DMS53 treated with DMSO at 0.1 percent for 48 hours (cell line): ENCODE measurements at regions not wholly inside any gene's neighbourhood (a gene's known extent, or its start where the extent isn't known, plus 50 kb on each side); places are given as distances from the start of the nearest gene placed in this dataset.
"Not testable (repeated sequence)": the region's sequence is repeated elsewhere in the genome, so short reads cannot be mapped to it uniquely, and the experiment has no call there.

Source experiments
- DNase-seq: peaks from one replicate; lab custom pipeline; 2025; ENCODE audit not compliant: unreplicated experiment; lab: John Stamatoyannopoulos, UW

DNA sequence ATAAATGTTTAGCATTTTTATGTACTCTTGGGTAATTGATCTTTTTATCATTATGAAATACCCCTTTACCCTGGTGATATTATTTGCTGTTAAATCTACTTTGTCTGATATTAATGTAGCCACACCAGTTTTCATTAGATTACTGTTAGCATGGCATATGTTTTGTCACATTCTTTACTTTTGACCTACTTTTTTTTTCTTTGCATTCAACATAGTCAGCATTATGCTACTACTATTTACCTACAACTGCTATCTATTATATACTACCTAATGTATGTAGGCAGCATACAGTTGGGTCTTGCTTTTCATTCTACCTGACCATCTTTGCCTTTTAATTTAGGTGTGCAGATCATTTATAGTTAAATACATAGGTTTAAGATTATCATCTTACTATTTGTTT is 1429.6 kb upstream of the ALCAM start:
- no peak for DNase-seq

DNA sequence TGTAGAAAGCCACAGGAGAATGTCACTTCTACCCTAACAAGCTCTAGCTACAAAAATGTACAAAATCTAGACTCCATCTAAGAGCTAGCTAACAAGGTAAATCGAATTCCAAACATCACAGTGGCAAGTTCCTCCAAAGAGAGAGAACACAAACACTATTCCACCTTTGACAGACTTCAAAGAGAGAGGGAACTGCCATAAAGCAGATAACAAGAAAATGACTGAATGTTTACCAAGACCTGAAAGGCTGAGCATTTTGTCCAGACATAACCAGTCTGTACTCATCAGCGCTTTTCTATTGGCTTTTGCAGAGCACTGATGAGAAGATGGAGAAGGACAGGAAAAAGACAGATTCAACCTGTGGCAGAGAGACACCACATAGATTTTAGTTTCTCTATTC is 1419.6 kb upstream of the ALCAM start:
- no peak for DNase-seq

DNA sequence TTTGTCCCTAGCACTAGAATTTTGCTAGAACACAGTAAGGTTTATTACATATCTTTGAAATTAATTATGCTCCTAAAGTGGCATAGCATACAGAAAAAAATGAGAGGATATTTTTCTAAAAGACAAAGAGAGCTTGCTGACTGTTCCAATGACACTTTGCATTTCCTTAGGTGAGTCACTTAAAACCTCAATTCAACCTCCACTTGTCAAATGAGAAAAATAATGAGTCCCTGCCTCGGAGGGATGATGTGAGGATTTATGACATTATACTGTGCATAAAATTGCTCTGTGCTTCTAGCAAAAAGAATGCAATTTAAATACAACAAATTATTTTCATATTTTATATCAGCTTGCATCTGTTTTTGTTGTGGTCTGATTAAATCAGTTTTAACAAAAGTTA is 1417.0 kb upstream of the ALCAM start:
- DNase-seq = no peak

DNA sequence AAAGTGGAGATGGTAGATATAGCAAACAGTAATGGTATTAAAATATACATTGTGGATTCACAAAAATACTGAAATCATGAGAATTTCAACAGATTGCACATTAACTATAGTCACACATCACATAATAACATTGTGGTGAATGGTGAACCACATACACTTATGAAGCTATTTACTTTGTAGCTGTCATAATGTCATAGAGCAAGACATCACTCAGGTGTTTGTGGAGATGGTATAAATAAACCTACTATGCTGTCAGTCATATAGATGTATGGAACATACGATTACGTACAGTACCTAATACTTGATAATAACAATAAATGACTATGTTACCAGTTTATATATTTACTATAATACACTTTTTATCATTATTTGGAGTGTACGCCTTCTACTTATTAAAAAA is 1416.0 kb upstream of the ALCAM start:
- no peak for DNase-seq

DNA sequence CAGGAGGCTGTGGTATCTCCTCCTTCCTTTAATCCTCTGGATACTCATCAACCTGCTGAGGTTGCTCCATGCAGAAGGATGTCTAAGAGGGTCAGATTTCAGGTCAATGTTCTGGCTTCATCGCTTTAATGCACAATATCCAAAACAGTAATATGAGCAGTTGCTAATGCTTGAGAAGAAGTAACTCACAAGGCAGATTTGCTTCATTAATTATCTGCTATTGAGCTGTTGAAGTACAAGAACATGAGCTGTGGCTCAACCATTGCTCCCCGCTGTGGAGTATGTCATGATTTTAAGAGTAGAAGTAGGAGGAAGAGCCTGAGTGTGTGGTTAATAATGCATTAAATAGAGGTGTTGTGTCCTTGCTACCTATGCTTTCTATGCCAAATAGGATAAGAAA is 1412.9 kb upstream of the ALCAM start:
- DNase-seq = no peak

DNA sequence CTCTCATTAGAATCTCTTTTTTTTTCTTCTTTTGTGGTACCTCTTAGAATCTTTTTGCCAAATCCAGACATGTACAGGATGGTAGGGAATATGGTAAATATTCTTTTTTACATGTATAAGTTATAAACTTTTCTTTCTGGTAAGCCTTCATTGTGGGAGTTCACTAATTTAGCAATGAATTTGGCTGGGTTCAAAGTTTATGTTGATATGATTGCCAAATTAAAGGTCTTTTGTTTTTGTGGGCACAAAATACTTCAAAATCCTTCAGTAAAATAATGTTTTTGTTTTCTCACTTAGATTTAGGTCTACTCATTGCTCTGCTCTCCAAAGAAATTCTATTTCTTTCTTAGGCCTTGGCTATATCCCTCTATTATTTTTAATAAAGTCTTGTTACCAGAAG is 1405.9 kb upstream of the ALCAM start:
- DNase-seq = no peak

DNA sequence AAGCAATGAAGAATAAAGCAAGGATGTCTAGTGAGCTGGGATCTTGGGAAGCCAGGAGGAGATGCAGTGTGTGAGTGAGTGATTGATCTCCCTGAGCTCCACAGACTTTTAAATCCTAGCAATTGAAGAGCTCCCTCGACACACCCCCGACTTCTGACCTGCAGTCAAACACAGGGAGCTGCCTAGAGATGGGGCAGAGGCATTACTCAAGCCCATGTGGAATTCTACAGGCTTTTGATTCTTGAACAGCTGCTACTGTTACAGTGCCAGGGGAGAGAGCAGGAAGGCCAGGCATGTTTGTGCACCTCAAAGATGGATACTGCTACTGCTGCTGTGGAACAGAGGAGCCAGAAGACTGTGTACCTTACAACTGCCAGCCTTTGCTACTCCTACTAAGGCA is 1403.1 kb upstream of the ALCAM start:
- no peak for DNase-seq

DNA sequence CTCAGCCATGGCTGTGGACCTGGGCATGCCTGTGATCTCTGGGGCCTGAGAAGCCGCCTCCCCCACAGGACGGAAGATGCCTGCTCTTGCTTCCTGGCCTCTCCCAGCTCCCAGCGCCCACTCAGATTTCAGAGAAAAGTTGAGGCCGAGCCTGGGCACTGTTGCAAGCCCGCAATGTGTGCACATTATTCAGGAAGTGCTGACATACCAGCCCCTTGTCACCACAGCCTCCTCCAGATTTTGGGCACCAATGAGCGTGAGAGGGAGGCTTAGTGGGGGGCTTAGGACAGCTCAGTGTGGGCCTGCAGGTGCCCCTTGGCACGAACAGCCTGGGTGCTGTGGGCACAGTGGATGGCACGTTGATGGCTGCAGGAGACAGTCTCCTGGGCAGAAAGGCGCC is 1400.9 kb upstream of the ALCAM start:
- no peak for DNase-seq

DNA sequence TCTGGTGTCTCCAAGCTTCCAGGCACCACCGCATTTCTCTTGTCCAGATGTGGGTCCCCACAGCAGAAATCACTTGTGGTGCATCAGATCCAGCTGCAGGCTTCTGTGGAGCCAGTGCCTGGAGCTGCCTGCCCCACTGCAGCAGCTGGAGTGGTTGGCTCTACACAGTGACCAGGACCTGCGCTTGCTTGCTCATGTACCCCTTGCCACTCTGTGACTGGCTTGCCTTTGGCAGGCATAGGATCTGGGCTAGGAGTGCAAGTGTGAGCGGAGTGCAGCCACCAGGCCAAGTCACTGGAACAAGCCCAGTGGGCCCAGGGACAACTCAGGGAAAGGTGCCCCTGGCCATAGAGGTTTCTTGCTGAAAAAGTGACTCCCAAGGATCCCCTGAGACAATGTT is 1400.0 kb upstream of the ALCAM start:
- DNase-seq = no peak

DNA sequence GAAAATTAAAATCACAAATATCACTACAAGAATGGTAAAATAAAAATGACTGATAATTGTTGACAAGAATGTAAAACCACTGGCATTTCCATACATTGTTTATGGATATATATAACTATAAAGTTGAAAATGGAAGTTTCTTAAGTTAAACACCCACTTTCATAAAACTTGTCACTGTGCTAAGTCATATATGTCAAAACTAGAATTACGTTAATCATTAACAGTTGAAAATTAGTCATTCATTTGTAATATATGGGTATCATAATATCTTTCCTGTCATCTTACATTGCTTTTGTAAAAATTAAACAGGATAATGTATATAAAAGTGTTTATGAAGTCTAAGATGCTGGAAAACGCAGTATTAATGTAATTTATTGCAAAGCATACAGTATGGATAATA is 1398.6 kb upstream of the ALCAM start:
- DNase-seq = no peak

DNA sequence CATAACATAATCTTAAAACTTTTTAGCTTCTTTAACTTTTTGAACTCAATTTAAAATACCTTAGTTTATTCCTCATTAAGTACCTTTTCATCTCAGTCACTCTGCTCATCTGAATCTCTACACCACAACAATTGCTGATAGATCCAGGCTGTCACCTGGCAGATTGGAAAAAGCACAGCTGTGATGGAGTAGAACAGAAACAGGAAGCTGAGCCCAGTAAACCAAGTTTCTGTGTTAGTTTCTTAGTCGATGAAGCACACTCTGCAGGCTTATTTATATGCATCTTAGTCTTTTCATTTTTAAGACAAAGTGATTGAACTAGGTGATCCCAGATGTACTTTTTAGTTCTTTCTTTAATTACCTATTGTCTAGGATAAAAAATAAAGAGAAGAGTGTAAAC is 1398.0 kb upstream of the ALCAM start:
- DNase-seq = no peak

DNA sequence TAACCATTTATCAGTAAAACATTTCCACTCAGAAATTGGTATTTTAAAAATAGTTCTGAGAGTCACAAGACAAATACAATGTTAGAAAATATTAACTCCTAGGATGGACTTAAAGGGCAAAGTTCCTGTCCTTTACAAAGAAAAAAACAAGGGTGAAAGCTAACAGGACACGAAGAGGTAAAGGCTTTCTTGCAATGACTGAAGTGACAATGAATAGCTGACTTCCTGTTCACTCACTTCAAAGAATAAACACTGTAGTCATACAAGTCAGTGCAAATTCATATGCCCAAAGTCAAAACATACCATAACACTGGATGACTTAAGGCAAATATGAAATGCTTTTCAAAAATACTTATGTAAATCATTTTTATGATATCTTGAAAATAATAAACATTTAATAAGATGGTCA is 1389.8 kb upstream of the ALCAM start:
- DNase-seq = peak; percentile 7

DNA sequence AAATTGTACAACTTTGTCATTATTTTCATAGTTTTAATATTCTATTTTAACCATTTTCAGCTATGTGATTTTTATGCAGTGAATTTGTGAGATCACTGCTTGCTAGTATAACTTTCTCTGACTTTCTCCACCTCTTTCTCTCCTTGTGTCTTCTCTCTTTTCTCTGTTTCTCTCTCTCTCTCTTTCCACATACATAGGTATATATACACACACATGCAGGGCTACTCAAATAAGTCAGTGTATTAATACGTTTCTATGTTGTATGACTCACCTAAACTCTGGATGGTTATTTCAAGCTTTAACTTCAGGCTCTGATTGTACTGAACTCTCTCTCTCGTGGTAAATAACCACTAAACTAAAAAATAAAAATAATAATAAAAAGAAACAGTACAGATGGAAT is 1389.3 kb upstream of the ALCAM start:
- no peak for DNase-seq

DNA sequence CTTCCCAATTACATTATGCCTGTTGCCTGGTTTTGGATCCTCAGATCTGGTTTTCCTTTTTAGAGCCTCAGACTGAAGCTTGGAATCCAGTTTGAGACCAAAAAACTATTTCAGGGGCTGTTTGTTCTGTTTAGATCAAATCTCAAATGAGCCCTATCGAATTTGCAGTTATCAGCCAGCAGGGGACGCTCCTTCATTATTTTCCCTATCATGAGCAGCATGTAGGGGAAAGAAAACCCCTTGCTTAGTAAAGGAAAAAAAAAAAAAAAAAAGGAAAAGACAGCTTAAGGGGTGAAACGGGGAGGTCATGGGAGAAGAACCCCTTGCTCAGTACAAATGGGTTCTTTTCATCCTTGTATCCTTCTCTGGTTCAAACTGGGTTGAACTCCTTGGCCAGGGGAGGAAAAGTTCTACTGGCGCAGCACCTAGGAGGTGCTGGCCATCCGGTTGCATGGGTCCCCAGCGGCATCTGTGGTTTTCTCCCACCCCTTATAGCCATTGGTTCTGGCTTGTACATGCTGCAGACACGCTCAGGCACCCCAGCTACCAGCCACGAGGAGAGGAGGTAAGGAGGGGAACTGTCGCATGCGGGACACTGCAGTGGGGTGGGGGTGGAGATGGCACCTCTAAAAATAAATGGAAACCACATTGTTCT is 1375.1 kb upstream of the ALCAM start:
- no peak for DNase-seq

DNA sequence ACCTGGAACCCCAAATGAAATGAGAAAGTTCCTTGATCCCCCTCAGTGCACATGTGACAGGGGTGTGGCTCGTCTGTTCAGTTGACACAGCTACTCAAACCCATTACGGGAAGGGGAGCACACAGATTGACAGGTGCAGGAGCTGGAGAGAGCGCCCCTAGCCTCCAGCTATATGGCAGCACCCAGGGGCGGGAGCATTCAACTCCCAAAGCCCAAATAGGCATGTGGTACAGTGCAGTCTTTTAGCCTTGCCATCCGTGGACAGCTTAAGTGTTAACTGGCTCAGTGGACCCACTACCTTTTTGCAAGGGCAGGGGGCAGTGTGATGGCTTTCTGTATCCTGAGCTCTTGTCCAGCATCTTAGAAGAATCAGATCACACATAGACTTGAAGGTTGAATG is 1374.2 kb upstream of the ALCAM start:
- DNase-seq = no peak

DNA sequence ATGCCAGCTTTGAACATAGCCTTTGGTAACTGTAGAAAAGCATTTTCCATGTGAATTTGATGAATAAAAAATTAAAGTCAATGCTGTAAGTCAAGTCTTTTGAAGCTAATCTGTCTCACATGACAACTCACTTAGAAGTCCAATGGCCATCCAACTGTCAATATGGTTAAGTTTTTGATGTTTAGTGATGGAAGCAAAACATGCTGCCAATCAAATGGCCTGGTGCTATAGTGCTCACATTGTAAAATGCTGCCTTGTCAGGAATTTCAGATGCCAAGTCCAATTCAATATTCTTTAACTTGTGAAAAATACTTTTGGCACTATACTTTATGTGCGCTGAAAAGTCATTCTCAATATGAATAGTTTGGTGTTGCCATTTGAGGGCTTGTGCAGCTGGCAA is 1361.8 kb upstream of the ALCAM start:
- DNase-seq = no peak

DNA sequence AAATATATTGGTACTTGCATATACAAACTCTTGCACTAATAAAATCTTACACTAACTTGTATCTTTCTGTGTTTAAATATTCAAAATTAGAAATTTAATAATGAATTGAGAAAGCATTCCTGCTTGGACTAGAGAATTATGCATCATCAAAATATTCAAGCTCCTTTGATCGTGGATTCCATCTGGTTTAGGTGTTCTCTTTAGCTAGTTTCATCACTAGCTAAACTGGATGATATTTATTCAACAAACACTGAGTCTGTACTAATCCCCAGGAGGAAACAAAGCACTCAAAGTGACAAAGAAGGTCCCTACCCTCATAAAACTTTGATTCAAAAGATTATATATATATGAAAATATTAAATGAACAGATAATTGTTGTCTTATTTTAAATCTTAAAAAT is 1360.9 kb upstream of the ALCAM start:
- DNase-seq = no peak

DNA sequence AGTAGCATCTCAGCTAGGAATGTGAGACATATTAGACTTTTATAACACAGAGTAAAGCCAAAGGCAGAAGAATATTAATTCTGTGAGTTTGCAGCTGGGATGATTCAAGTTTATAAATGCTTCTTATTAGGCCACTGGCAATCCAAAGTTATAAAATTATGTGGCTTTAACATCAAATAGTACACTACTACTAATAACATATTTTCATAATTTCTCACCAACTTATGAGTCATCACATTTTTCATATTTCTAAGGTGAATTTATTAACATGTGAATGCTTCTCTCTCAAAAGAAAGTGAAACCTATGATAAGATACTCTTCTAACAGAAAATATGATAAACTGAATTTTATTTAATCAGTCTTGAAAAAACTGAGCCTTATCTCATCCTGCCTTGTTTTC is 1348.2 kb upstream of the ALCAM start:
- no peak for DNase-seq

DNA sequence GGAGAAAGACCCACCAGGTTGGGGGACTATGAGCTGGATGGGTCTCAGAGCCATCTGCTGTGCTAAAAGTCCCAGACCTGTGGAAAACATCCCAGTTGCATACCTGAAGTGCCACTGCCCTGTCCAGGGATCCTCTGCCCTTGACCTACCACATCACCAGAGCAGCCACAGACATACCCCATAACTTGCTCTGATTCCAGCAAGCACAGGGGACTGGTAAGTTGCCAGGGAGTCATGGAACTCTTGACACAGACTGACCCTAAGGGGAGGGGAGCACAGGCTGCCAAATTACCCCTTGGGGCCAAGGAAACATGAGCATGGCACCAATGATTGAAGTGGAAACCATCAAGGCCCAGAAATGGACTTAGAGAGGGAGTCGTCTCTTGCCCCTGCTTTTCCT is 1335.1 kb upstream of the ALCAM start:
- DNase-seq = no peak

DNA sequence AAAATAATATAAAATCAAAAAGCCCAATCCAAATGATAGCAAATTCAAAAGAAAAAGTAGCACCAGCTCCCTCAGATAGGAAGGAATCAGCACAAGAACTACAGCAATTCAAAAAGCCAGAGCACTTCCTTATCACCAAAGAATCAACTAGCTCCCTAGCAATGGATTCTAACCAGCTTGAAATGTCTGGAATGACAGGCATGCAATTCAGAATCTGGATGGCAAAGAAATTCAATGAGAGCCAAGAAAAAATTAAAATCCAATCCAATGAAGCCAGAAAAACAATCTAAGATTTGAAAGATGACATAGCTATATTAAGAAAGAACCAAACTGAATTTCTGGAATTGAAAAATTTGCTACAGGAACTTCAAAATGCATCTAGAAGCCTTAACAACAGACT is 1334.4 kb upstream of the ALCAM start:
- DNase-seq = no peak

DNA sequence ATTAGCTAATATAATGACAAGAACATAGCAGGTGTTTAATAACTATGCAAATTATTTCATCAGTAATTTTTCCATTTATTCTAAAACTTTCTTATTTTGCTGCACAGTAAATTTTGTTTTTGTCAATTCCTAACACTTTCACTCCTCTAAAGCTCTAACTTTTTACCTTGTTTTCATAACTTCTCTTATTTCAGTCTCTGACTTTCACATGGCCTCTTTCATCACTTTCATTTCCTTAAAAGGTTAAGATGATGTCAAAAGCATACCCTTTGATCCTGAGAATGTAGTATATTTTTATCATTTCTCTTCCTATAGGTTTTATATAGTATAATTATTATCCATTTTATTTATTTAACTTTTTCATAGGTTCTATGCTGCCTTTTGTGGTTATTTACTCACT is 1325.8 kb upstream of the ALCAM start:
- no peak for DNase-seq

DNA sequence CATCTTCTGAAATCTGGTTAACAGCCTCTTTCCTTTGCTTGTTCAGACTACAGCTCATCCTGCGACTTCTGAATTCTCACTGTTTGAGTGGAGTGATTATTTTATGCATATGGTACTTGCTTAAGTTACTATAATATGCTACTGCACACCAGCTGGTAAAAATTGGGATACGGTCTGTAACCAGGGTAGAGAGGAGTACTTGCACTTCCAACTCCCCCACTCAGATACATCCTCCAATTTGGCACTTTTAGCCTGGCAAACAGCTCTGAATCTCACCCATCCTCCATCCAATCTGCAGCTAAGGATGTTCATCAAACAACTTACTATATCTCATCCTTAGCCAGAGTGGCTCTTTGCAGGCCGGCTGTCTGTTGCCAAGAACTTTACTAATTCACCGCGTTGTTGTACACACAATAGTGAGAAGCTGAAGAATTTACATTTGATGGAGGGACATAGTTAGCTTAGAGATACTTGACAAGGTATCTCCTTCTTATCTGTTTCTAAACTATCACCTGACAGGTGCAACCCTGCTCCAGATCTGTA is 1323.6 kb upstream of the ALCAM start:
- DNase-seq = not testable (repeated sequence)

DNA sequence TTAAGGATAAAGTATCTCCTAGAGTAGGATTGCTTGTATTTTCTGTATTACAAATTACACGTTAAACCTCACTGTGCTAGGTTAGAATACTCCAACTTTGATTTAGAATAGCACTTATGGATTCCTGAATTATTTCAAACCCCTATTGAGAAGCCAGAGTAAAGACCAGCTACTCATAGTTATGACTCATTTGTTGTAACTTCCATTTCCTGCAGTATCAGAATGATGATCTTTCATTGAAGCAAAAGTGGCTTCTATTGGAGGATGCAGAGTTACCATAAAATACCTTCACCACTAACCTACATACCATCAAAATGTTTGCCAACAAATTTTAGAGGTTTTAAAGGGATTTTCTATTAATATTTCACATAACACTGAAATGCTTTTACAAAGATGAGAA is 1322.7 kb upstream of the ALCAM start:
- no peak for DNase-seq
